ENCODE measurements at regions not wholly inside any gene's neighbourhood (a gene's known extent, or its start where the extent isn't known, plus 50 kb on each side); places are given as distances from the start of the nearest gene placed in this dataset.

GRCh38 chr4:38243388-38244053 is 283.3 kb downstream of the PTTG2 start:
- DNase-seq (no peak), ATAC-seq (no peak)
- H3K27me3 ChIP-seq, result no peaks in the 10 kb centered on the region
- no peaks in the 10 kb centered on the region for H3K4me1 ChIP-seq
- H3K4me3 ChIP-seq, result no peak overlapping the region
- H3K9me3 ChIP-seq, result no peaks in the 10 kb centered on the region
- WGBS (ENCODE audit: insufficient coverage, low coverage, low lambda C conversion rate, missing lambda C conversion rate), result 75% methylated on average over 4 of the region's 6 CpGs
- H3K27ac ChIP-seq, result no peak overlapping the region
- TF ChIP-seq CTCF (IDR thresholded peaks at IDR 0.05) (no peak), POLR2A (IDR thresholded peaks at IDR 0.05) (no peak)
- intact Hi-C loops (cut with DNase I), result no loop called here
- H3K36me3 ChIP-seq, result no peaks in the 10 kb centered on the region

GRCh38 chr4:38254825-38255224 is 294.6 kb downstream of the PTTG2 start:
- no peaks in the 10 kb centered on the region for H3K36me3 ChIP-seq
- H3K27ac ChIP-seq, result no peak overlapping the region
- no peak for ATAC-seq
- H3K27me3 ChIP-seq, result no peaks in the 10 kb centered on the region
- intact Hi-C loops (cut with DNase I), result no loop called here
- TF ChIP-seq CTCF (IDR thresholded peaks at IDR 0.05) (no peak), POLR2A (IDR thresholded peaks at IDR 0.05) (no peak)
- no peaks in the 10 kb centered on the region for H3K9me3 ChIP-seq
- no peaks in the 10 kb centered on the region for H3K4me1 ChIP-seq
- 100% methylated on average over 1 of the region's 1 CpG for WGBS (ENCODE audit: insufficient coverage, low coverage, low lambda C conversion rate, missing lambda C conversion rate)
- no peak for DNase-seq
- H3K4me3 ChIP-seq, result no peak overlapping the region

- no peak for TF ChIP-seq POLR2A (IDR thresholded peaks at IDR 0.05)
- TF ChIP-seq CTCF (IDR thresholded peaks at IDR 0.05), result no peak
- ATAC-seq, result no peak
- 92% methylated on average over 2 of the region's 2 CpGs for WGBS (ENCODE audit: insufficient coverage, low coverage, low lambda C conversion rate, missing lambda C conversion rate)
Observed at GRCh38 chr4:38255572-38255971, 295.4 kb downstream of the PTTG2 start.

GRCh38 chr4:38266616-38267015 is 306.4 kb downstream of the PTTG2 start:
- WGBS (ENCODE audit: insufficient coverage, low coverage, low lambda C conversion rate, missing lambda C conversion rate), result 65% methylated on average over 4 of the region's 4 CpGs
- Histone ChIP-seq H3K27me3 (no peaks in the 10 kb centered on the region), H3K27ac (no peak overlapping the region), H3K36me3 (no peaks in the 10 kb centered on the region), H3K4me1 (no peaks in the 10 kb centered on the region), H3K9me3 (no peaks in the 10 kb centered on the region), H3K4me3 (no peak overlapping the region)
- TF ChIP-seq CTCF (IDR thresholded peaks at IDR 0.05) (no peak), POLR2A (IDR thresholded peaks at IDR 0.05) (no peak)
- peak in 1 of 4 donors; percentile 61 for ATAC-seq
- no peak for DNase-seq
- intact Hi-C loops (cut with DNase I), result no loop called here

More at GRCh38 chr4:38255572-38255971, 295.4 kb downstream of the PTTG2 start:
- no peak overlapping the region for H3K27ac ChIP-seq
- no peak overlapping the region for H3K4me3 ChIP-seq
- no peaks in the 10 kb centered on the region for H3K9me3 ChIP-seq
- no peak for DNase-seq
- no peaks in the 10 kb centered on the region for H3K4me1 ChIP-seq
- intact Hi-C loops (cut with DNase I), result no loop called here
- H3K36me3 ChIP-seq, result no peaks in the 10 kb centered on the region
- no peaks in the 10 kb centered on the region for H3K27me3 ChIP-seq

All from right lobe of liver (tissue), 6 donors.